HG03521 (cell line): ENCODE measurements at regions not wholly inside any gene's neighbourhood (a gene's known extent, or its start where the extent isn't known, plus 50 kb on each side); places are given as distances from the start of the nearest gene placed in this dataset.

ENCODE experiments used
- ATAC-seq: cut with Tn5 transposase; IDR thresholded peaks from one replicate; pipeline ENCODE4 v1.9.1; 2021; ENCODE audit warnings: mild to moderate bottlenecking, moderate library complexity; ENCODE audit not compliant: unreplicated experiment

GRCh38 chr2:83584672-83585071, 874.4 kb downstream of the SUCLG1 start:
- no peak for ATAC-seq

GRCh38 chr2:83582589-83582988, 876.5 kb downstream of the SUCLG1 start:
- no peak for ATAC-seq

GRCh38 chr2:83579507-83579906, 879.6 kb downstream of the SUCLG1 start:
- ATAC-seq, result no peak

- ATAC-seq, result no peak
Observed at GRCh38 chr2:83578405-83578804, 880.7 kb downstream of the SUCLG1 start.

GRCh38 chr2:83574614-83575013, 884.5 kb downstream of the SUCLG1 start:
- ATAC-seq, result no peak

- no peak for ATAC-seq
Observed at GRCh38 chr2:83573060-83573459, 886.0 kb downstream of the SUCLG1 start.

- no peak for ATAC-seq
Observed at GRCh38 chr2:83572400-83572799, 886.7 kb downstream of the SUCLG1 start.

GRCh38 chr2:83567551-83567950, 891.5 kb downstream of the SUCLG1 start:
- no peak for ATAC-seq

- no peak for ATAC-seq
Observed at GRCh38 chr2:83565626-83566025, 893.5 kb downstream of the SUCLG1 start.

- ATAC-seq, result no peak
Observed at GRCh38 chr2:83565181-83565580, 893.9 kb downstream of the SUCLG1 start.

- no peak for ATAC-seq
Observed at GRCh38 chr2:83561592-83561991, 897.5 kb downstream of the SUCLG1 start.

- ATAC-seq, result no peak
Observed at GRCh38 chr2:83536556-83536955, 922.5 kb downstream of the SUCLG1 start.

- no peak for ATAC-seq
Observed at GRCh38 chr2:83534416-83534815, 924.7 kb downstream of the SUCLG1 start.

- ATAC-seq, result no peak
Observed at GRCh38 chr2:83531206-83531826, 927.8 kb downstream of the SUCLG1 start.

GRCh38 chr2:83528767-83529166, 930.3 kb downstream of the SUCLG1 start:
- ATAC-seq, result no peak

GRCh38 chr2:83522891-83523493, 936.1 kb downstream of the SUCLG1 start:
- no peak for ATAC-seq

- ATAC-seq, result no peak
Observed at GRCh38 chr2:83517727-83518368, 941.2 kb downstream of the SUCLG1 start.

GRCh38 chr2:83516503-83516902, 942.6 kb downstream of the SUCLG1 start:
- ATAC-seq, result no peak

GRCh38 chr2:83487451-83487850, 971.6 kb downstream of the SUCLG1 start:
- ATAC-seq, result no peak

- ATAC-seq, result no peak
Observed at GRCh38 chr2:83481436-83481835, 977.6 kb downstream of the SUCLG1 start.

GRCh38 chr2:83478037-83478436, 981.0 kb downstream of the SUCLG1 start:
- no peak for ATAC-seq

GRCh38 chr2:83475371-83475770, 983.7 kb downstream of the SUCLG1 start:
- ATAC-seq, result no peak
